GM11168 (cell line): ENCODE measurements at regions not wholly inside any gene's neighbourhood (a gene's known extent, or its start where the extent isn't known, plus 50 kb on each side); places are given as distances from the start of the nearest gene placed in this dataset.
"Not testable (repeated sequence)": the region's sequence is repeated elsewhere in the genome, so short reads cannot be mapped to it uniquely, and the experiment has no call there.

Experiments used
- in situ Hi-C: fragments of 300-500 bp; cut with MboI; formaldehyde crosslinking; loops from one replicate; pipeline ENCODE4 v1.12.0; 2022; ENCODE audit warnings: low sequenced_read_pairs; ENCODE audit not compliant: unreplicated experiment

DNA sequence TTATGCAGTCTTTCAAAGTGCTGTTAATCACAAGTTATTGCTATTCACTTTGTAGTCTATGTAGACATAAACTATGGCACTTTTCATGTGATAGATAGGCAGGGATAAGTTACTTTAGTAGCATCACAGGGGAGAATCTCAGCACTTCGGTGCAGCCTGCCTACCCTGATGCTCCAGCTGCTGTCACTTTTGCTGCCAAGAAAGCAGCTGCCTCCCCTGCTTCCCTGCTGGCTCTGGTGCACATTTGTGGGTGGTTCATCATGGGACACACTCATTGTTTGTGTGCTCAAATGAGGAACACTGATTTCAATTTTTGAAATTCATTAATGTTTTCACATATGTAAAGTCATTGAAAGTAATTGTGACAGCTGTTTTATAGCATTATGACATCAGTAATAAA is 272.6 kb downstream of the S1PR1 start:
- in situ Hi-C loops = loop anchor here (25.0 kb wide), 1 partner anchor 453 kb away; no protein-coding TSS in a partner anchor

- in situ Hi-C loops = loop anchor here (25.0 kb wide), 1 partner anchor 451 kb away; no protein-coding TSS in a partner anchor
These were observed 274.5 kb downstream of the S1PR1 start for GRCh38 chr1:101511202-101511891.

DNA sequence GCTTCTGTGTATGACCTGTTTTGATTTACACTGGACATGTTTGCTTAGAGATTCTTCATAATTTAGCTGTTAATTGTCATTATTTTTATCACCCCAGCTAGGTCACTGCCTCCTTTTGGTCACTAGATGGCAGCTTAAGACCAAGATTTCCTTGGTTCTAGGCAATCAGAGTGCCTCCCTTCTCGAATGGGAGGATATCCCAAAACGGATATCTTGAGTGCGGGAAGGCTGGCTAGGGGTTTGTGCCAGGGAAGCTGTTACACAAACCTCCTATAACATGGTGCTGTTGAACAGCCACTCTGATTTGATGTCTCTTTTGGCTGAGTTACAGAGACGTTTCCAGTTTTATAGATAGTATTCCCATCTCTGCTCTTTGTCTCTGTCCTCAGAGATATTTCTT is 283.5 kb downstream of the S1PR1 start:
- in situ Hi-C loops = loop anchor here (25.0 kb wide), 1 partner anchor 442 kb away; no protein-coding TSS in a partner anchor

- in situ Hi-C loops = loop anchor here (25.0 kb wide), 1 partner anchor 440 kb away; no protein-coding TSS in a partner anchor
These were observed 285.7 kb downstream of the S1PR1 start for GRCh38 chr1:101522486-101522885.

DNA sequence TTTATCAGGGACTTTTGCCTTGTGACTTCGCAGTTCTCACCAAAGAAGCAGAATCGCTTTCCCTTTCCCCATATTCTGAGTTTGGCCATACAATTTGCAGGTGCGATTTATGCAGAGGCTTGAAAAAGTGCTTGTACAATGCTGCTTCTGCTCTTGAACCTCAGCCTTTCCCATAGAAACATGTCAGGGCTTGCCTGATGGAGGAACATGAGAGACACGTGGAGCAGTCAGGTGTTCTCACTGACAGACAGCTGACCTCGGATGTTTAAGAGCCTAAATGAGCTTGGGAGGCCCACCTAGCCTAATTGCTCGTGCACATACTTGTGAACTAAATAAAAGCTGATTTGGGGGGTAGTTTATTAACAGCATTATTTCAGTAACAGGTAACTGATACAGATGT is 290.0 kb downstream of the S1PR1 start:
- in situ Hi-C loops = no loop called here

- in situ Hi-C loops = no loop called here
These were observed 295.6 kb downstream of the S1PR1 start for GRCh38 chr1:101532377-101532776.

- in situ Hi-C loops = no loop called here
These were observed 303.3 kb downstream of the S1PR1 start for GRCh38 chr1:101540161-101540560.

DNA sequence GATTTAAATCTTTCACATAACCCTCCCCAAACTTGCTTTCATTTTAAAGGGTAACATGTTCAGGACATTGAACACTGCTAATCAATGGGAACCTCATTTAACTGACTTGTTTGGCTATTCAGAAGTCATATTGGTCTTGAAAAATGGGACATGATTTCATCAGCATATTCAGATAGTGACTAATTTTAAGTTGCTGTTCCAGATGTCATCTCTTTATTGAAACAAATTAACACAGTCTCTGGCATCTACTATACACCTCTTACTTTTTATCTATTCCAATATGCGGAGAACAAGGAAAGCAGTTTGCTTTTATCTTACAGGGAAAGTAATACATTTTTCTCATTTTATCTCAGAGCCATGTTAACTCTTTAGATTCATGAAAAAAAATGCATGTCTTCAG is 310.1 kb downstream of the S1PR1 start:
- in situ Hi-C loops = no loop called here

GRCh38 chr1:101547357-101547756 is 310.5 kb downstream of the S1PR1 start:
- in situ Hi-C loops = no loop called here

DNA sequence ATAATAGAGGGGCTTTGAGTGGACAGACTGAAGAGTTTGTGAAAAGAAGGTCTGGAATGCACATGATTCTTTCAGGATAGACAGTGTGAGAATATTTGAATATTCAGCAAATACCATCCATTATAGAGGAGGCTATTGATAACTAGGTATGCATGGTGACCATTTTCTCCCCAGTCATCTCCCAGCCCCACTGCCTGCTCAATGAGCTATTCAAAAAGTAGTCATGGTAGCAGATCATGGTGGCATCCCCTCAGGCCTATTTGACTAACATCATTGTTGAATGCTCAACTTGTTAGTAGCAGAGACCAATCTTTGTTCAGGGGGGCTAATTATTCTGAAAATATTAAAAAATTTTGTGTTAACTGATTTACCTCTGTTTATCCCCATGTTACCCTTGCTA is 311.6 kb downstream of the S1PR1 start:
- in situ Hi-C loops = no loop called here

GRCh38 chr1:101550581-101550980 is 313.8 kb downstream of the S1PR1 start:
- in situ Hi-C loops = no loop called here

DNA sequence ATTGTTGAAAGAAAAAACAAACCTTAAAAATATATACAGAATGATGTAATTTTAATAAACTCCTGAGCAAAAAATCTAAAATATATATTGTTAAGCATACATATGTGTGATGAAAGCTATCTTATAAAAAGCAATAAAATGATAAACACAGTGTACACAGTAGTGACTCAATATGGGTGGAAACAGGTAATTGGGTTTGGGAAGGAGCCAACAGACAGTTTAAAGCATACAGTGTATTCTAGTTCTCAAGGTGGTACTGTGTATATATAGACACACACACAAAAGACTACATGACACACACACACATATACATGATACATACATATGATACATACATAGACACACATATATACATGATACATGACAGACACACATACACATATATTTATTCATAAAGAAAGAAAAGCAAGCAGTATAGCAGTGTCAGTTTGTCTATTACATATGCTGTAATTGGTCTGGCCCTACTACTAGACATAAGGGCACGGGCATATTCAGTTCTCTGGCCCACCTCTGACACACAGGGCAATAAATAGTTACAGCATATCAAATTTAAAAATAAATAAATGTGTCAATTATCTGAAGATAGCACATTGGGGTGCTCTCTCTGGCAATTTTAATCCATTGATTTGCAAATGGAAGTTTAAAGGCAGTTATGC is 330.2 kb downstream of the S1PR1 start:
- in situ Hi-C loops = no loop called here

GRCh38 chr1:101567582-101568189 is 330.9 kb downstream of the S1PR1 start:
- in situ Hi-C loops = no loop called here

- in situ Hi-C loops = no loop called here
These were observed 350.9 kb downstream of the S1PR1 start for GRCh38 chr1:101587741-101588140.

DNA sequence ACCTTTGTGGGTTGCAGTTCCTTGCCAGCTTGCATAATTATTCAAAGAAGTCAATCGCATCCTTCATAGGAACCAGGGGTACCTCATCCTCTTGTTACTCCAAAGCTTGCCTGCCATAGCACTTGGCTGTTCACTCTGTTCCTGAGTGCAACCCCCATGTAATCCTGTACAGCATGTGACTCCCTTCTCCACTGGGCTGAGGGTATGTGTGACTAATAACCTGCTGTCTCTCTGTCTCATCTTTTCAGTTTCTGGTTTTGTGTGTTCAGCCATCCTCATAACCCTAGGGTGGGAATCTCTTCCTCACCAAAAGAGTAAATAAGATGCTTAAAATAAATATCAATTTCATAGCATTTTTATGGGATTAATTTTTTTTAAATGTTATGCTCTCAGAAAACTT is 351.9 kb downstream of the S1PR1 start:
- in situ Hi-C loops = no loop called here

GRCh38 chr1:101592845-101593244 is 356.0 kb downstream of the S1PR1 start:
- in situ Hi-C loops = no loop called here

- in situ Hi-C loops = no loop called here
These were observed 359.1 kb downstream of the S1PR1 start for GRCh38 chr1:101595881-101596374.

GRCh38 chr1:101600615-101601014 is 363.8 kb downstream of the S1PR1 start:
- in situ Hi-C loops = not testable (repeated sequence)

GRCh38 chr1:101603726-101604125 is 366.9 kb downstream of the S1PR1 start:
- in situ Hi-C loops = no loop called here

DNA sequence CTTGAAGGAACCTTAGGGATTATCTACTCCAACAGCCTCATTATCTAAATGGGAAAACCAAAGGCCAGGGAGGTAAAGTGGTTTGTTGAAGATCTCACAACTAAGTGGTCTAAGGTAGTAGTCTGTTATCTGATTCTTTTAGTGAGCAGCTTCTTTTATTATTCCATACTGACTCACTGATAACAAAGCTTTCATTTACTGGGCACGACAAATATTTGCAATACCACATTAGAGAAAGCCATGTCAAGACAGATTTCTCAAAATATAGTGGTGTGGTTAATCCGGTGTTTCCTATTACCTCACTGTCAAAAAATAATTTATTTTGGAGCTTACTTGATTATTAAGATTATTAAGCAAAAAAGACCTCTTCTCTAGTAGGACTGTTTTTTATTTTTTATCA is 369.1 kb downstream of the S1PR1 start:
- in situ Hi-C loops = no loop called here

DNA sequence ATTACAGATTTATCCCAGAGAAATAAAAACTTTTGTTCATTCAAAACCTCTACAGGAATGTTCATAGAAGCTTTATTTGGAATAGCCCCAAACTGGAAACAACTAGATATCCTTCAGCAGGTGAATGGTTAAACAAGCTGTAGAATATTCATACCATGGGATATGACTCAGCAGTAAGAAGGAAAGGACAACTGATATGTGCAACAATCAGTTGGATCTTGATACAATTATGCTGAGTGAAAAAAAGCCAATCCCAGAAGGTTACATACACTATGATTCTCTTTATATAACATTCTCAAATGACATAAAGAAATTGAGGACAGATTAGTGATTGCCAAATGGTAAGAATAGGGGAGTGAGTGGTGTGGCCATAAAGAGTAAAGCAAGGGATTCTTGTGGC is 376.7 kb downstream of the S1PR1 start:
- in situ Hi-C loops = no loop called here
